ENCODE measurements at regions not wholly inside any gene's neighbourhood (a gene's known extent, or its start where the extent isn't known, plus 50 kb on each side); places are given as distances from the start of the nearest gene placed in this dataset.
A peak's percentile ranks its signal among the peaks of the same experiment; 100 is the strongest.

DNA sequence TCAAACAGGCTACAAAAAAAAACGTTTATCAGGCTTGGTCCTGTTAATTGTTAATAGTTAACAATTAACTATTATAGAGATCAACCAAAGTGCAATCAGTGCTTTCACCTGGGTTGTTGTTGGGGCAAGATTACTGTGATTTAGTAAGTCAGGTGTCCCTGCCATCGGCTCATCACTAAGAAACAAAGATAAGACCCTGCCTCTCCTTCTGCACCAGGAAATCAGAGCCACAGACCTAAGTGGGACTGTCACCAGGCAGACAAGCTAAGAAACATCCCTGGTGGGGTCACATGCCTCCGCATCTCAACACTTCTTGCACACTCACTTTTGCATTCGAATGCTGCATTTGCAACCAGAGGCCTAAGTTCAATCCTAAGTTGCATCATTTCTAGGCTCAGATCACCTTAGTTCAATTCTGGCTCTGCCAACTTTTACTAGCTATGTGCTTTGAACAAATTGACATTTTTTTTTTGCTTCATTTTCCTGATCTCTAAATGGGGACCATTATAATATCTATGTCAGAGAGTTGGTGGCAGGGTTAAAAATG lies 298.9 kb upstream of the B3GAT1 start:
- H3K9me3 ChIP-seq, result no peaks in the 10 kb centered on the region
- H3K27ac ChIP-seq, result no peak overlapping the region
- intact Hi-C loops (cut with DNase I), result no loop called here
- H3K36me3 ChIP-seq, result no peaks in the 10 kb centered on the region
- TF ChIP-seq, protein P1, sequence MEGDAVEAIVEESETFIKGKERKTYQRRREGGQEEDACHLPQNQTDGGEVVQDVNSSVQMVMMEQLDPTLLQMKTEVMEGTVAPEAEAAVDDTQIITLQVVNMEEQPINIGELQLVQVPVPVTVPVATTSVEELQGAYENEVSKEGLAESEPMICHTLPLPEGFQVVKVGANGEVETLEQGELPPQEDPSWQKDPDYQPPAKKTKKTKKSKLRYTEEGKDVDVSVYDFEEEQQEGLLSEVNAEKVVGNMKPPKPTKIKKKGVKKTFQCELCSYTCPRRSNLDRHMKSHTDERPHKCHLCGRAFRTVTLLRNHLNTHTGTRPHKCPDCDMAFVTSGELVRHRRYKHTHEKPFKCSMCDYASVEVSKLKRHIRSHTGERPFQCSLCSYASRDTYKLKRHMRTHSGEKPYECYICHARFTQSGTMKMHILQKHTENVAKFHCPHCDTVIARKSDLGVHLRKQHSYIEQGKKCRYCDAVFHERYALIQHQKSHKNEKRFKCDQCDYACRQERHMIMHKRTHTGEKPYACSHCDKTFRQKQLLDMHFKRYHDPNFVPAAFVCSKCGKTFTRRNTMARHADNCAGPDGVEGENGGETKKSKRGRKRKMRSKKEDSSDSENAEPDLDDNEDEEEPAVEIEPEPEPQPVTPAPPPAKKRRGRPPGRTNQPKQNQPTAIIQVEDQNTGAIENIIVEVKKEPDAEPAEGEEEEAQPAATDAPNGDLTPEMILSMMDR (IDR thresholded peaks at IDR 0.05), result no peak
- DNase-seq (no peak), ATAC-seq (no peak)
- H3K4me1 ChIP-seq, result no peaks in the 10 kb centered on the region
- no peak overlapping the region for H3K4me3 ChIP-seq
- H3K27me3 ChIP-seq, result no peaks in the 10 kb centered on the region

DNA sequence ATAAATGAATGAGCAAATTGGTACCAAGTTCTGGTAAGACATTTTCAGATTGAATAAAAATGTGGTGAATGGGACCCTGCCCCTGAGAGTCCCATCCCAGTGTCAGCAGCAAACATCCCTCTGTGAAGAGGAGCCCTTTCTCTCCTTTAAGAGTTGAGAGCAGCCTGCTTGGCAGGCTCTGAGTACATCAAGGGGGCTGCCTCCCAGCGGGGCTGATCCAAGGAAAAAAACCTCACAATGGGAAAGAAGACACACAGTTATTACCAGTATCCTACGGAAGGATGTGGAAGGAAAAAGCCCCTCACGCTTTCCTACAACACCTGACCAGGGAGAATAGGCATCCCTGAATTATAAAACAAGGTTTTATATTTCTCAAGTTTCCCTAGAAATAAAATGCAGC lies 293.8 kb upstream of the B3GAT1 start:
- no peak overlapping the region for H3K27ac ChIP-seq
- no peak for DNase-seq
- peaks cover 2% of the 10 kb centered on the region for H3K27me3 ChIP-seq
- no peaks in the 10 kb centered on the region for H3K4me1 ChIP-seq
- H3K36me3 ChIP-seq, result no peaks in the 10 kb centered on the region
- TF ChIP-seq, protein P1 (IDR thresholded peaks at IDR 0.05), result no peak
- no peak overlapping the region for H3K4me3 ChIP-seq
- intact Hi-C loops (cut with DNase I), result no loop called here
- no peaks in the 10 kb centered on the region for H3K9me3 ChIP-seq
- ATAC-seq, result no peak

DNA sequence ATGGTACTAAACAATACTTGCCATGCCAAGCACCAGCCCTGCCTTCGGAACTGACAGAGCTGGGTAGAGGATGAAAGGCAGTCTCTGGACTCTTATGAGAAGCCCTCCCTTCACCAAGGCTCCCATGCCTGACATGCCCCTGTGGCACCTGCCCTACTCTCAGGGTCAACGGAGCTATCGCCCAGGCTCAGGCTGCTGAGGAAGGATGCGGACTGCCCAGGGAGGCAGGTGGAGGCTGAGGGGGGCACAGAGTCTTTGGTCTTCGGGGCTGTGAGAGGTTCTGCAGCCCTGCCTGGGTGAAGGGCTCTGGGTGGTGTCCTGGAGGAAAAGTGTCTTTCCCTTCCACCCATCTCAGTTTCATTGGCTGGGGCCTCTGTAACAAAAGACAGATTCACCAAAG lies 290.8 kb upstream of the B3GAT1 start:
- ATAC-seq, result no peak
- Histone ChIP-seq H3K27me3 (peaks cover 7% of the 10 kb centered on the region), H3K4me3 (no peak overlapping the region), H3K4me1 (no peaks in the 10 kb centered on the region), H3K27ac (no peak overlapping the region), H3K9me3 (no peaks in the 10 kb centered on the region), H3K36me3 (no peaks in the 10 kb centered on the region)
- intact Hi-C loops (cut with DNase I), result no loop called here
- TF ChIP-seq, protein P1 (IDR thresholded peaks at IDR 0.05), result no peak
- no peak for DNase-seq

DNA sequence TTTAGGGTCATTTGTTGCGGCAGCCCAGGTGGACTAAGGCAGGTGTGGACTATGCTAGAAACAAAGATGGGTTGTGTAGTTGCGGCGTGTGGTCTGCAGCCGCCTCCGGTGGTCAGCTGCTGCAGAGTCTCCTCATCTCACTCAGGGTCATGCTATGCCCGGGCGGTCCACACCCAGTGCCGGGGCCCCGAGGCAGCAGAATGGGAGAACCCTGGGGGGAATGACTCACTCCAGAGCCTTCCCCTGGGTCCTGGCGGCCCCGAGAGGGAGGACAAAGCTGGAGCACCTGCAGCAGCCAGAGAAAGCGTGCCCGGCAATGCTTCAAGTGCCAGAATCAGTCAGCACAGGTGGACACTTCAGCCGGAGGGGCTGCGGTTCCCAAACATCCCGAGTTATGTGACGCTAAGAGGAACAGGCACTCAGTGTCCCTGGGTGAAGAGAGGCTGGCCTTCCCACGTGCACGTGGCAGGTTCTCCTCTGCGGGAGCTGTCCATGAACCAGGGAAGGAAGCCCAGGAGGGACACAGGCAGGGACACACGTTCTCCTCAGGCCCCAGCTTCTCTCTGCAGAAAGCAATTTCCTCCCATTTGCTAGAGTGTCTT lies 289.6 kb upstream of the B3GAT1 start:
- Histone ChIP-seq H3K4me1 (no peaks in the 10 kb centered on the region), H3K9me3 (no peaks in the 10 kb centered on the region), H3K36me3 (no peaks in the 10 kb centered on the region), H3K27me3 (peaks cover 7% of the 10 kb centered on the region), H3K27ac (no peak overlapping the region), H3K4me3 (no peak overlapping the region)
- ATAC-seq (peak; percentile 53), DNase-seq (peak; percentile 66)
- intact Hi-C loops (cut with DNase I), result no loop called here
- TF ChIP-seq, protein P1 (IDR thresholded peaks at IDR 0.05), result no peak

DNA sequence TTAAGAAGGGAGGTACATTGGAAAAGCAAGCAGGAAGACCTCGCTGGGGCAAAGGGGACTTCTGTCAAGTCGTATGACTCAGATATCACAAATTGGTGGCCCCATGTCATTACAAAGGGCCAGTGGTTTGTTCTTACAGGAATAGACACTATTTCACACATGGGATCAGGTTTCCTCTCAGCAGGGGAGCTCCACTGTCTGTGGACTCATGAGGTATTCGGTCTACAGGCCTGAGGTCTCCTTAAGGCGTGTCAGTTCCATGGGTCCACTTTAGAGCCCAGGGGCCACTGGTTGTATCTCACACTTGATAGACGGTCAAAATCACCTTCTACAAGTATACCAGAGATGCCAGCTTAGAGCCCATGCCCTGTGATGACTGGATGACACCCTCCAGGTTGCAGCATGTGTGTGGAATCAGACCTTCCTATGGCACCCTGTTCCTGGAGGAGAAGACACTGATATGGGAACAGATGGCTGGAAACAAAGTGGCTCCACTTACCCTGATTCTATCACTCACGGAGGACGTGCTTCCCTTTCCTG lies 288.1 kb upstream of the B3GAT1 start:
- intact Hi-C loops (cut with DNase I), result no loop called here
- no peak overlapping the region for H3K4me3 ChIP-seq
- no peaks in the 10 kb centered on the region for H3K9me3 ChIP-seq
- H3K4me1 ChIP-seq, result no peaks in the 10 kb centered on the region
- H3K27me3 ChIP-seq, result peaks cover 7% of the 10 kb centered on the region
- no peak overlapping the region for H3K27ac ChIP-seq
- no peaks in the 10 kb centered on the region for H3K36me3 ChIP-seq
- DNase-seq (no peak), ATAC-seq (no peak)
- TF ChIP-seq, protein P1 (IDR thresholded peaks at IDR 0.05), result no peak

Measured in upper lobe of right lung (tissue), 1 donor.